ENCODE measurements at regions not wholly inside any gene's neighbourhood (a gene's known extent, or its start where the extent isn't known, plus 50 kb on each side); places are given as distances from the start of the nearest gene placed in this dataset.

DNA sequence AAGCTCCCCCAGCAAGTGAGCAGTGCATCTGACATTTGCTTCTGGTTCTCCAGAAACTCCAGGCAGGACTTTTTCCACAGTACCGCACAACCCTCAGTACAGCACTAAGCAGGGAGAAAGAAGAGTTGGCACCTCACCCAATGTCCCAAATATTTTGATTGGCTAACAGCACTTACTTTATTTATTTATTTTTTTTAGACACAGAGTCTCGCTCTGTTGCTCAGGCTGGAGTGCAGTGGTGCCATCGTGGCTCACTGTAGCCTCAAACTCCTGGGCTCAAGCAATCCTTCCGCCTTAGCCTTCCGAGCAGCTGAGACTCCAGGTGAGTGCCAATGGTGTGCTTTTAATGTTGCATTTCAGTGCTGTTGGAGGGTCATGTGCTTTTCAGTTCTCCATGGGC lies 200.3 kb upstream of the ZMIZ1 start:
- ATAC-seq, result no peak

DNA sequence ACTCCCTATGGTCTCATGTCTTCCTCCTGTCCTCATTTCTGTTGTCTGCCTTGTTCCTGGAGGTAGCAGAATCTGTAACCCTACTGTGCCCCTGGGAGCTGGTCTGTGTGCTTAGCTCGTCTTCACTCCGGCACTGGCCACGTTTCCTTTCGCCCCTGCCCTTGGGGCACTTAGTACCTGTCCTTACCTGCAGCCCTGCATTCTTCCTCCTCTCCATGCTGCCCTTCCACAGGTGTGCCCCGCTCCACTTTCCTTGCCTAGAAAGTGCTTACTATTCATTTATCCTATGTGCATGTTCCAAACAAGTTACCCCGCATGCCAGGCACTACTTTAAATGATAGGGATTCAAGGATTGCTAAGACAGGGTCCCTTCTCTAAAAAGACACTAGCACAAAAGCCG lies 199.9 kb upstream of the ZMIZ1 start:
- ATAC-seq, result no peak

DNA sequence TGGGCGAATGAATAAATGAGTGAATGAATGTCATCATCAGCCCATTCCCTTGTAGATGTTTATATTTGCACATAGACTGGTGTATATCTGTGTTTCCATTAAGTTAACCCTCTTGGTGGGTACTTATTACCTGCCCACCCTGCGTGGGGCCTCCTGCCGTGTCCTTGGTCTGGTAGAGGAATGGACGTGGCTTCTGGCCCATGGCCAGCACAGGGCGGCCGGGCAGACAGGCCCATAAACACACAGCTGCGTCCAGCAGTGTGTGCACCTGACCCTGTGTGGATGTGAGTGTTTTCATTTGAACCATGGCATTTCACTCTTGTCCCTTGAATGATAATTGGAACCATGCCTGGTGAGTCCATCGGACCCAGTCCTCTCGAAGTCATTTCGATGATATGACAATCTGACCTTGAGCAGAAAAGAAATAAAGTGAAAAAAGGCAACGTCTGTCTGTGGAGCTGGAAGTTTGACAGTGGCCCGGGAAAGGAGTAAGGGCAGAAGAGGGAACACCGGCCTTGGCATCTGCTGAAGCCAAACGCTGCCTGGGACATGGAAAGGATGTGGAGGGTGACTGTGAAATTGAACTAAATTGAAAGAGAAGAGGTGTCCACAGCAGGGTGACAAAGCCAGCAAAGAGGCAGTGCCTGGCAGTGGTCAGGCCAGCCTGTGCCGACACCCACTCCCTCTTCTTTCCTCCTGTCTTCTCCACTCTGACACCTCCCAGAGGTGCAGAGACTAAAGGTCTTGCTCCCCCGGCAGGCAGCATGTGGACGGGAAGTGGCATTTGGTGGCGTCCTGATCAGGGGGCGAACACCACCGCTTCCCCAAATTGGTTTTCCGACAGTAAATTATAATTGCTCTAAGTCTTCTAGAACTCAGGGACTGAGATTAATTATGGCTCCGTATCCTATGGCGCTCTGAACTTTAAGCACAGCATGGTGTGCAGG lies 199.0 kb upstream of the ZMIZ1 start:
- ATAC-seq, result no peak

- ATAC-seq, result no peak
Measured at GRCh38 chr10:78870458-78870857, 198.3 kb upstream of the ZMIZ1 start.

DNA sequence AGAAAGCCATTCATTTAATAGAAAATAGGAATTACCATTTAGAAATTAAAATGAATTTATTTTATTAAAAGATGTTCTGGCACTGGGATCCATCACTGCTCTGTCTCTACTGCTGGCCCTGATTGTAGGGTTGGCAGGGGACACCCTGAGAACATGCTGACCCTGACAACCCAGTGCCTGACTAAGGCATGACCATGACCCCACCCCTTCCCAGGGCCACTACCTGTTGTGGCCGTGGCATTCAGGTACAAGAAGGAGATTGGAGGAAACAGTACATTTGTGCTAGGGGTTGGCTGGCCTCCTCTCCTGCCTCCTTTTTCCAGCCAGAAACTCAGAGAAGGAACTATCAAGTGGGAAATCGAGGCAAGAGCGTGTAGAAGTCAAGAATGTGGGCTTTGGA lies 197.0 kb upstream of the ZMIZ1 start:
- ATAC-seq, result no peak

GRCh38 chr10:78873413-78873812 lies 195.4 kb upstream of the ZMIZ1 start:
- no peak for ATAC-seq

DNA sequence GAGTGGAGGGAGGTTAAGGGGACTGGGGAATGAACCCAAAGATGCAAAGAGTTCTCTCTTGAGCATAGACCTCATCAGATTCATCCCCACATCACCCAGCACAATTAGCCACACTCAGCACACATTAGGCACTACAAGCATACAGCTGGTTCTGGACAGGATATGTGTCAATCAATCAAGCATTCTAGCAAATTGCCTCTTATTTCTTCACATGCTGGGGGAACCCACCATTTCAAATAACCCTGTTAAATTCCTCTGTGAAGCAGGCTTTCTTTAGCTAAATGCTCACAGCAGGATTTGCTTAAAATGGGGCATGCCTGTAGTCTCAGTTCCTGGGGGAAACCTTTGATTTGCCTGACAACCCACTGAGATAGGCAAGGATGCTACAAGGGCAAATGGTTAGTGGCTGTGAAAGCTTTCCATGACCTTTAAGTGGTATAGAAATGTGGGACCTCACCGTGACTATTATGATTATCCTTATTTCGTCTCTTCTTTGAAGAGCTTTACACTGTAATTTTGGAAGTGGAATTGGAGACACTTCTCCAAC lies 193.4 kb upstream of the ZMIZ1 start:
- no peak for ATAC-seq

DNA sequence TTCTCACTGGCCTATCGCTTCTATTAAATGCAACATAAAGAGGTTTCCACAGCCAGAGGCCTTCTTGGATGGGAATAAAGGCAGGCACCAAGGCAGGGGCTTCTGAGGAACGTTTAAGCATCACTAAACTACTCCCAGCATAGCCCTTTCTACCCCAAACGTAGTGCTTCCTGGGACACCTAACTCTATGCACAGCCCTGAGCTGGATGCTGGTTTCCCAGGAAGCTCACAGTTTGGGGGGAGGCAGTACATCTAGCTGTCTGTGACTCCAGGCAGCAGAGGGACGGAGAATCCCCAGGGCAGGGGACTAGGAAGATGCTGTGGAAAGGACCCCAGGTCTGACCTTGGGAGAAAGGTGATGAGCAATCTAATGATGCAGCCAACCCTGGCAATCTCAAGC lies 192.8 kb upstream of the ZMIZ1 start:
- ATAC-seq, result no peak

DNA sequence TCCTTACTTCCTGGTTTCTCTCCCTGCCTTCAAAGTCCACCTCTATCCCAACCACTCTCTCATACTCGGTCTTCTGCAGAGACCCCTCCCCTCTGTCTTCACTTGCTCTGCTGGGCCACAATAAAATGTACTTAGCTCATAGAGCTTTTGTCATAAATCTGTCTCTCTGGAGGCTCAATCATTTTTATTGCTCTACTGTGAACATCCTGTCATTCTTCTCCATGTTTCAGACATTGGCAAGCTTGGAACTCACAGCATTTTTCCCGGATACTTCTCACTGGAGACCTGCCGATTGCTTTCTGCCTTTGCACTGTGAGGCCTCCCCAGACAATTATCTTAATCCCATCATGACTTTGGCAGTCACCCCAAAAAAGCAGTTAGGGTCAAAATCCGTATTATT lies 192.3 kb upstream of the ZMIZ1 start:
- no peak for ATAC-seq

DNA sequence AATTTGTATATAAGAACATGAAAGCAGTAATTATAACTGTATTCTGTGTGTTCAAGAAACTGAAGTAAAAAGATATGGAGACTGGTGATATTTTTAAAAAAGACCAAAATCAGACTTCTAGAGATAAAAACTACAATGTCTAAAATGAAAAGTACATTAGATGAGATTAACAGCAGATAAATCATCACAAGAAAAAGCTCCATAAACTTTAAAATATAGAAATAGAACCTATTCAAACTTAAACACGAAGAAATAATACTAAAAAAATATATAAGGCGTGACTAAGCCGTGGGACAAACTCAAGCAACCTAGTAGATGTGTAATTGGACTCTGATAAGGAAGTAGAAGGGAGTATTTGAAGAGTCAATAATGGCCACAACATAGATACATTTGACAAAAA lies 189.1 kb upstream of the ZMIZ1 start:
- no peak for ATAC-seq

DNA sequence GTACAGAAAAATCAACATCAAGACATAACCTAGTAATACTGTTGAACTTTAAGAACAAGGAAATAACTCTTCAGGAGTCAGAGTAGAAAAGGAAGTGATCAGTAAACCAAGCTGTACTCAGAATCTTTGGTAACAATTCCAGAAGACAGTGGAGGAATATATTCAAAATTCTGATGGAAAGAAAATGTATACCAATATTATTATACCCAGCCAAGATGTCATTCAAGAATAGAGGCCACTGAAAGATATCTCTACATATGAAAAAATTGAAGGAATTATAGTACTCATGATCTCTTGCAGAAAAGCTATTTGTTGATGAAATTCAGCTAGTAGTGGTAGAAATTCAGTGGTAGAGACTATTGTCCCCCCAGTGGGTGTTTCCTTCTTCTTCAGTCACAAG lies 182.6 kb upstream of the ZMIZ1 start:
- no peak for ATAC-seq

DNA sequence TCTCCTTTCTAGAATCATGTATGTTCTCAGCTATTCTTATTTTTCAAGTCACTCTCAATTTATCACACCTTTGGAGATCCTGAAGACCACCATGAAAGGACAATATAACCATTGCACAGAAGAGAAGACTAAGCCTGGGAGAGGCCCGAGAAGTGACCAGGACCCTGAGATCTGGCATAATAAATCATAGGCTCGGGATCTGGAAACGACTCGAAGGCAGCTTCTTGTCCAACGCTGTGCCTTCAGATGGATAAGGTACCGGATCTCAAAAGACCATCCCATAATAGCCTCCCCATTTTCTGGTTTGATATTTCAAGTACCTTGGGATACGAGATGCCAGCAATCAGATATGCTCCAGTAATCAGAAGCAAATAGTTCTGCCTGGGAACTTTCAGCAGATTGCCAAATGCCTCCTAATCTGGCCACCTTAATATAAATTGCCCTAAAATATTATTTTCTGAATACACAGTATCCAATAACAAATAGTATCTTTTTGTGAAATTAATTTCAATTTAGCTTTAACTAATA lies 179.2 kb upstream of the ZMIZ1 start:
- no peak for ATAC-seq

GRCh38 chr10:78890506-78890905 lies 178.3 kb upstream of the ZMIZ1 start:
- ATAC-seq, result no peak

DNA sequence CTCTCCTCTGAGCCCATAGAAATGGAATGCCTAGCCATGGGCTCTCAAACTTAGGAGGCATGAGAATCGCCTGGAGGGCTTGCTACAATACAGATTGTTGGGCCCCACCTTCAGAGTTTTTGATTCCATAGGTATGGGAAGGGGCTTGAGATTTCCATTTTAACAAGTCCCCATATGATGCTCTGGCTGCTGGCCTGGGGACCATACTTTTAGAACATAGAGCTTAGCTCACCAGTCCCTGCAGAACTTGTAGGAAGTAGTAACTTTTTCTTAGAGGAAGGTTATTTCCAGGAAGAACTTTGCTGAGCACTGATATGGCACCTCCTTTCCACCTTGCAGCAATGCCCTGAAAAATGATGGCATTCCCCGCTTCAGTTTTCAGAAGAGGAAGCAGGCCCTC lies 177.0 kb upstream of the ZMIZ1 start:
- ATAC-seq, result no peak

GRCh38 chr10:78892338-78893176 lies 176.2 kb upstream of the ZMIZ1 start:
- ATAC-seq, result no peak

DNA sequence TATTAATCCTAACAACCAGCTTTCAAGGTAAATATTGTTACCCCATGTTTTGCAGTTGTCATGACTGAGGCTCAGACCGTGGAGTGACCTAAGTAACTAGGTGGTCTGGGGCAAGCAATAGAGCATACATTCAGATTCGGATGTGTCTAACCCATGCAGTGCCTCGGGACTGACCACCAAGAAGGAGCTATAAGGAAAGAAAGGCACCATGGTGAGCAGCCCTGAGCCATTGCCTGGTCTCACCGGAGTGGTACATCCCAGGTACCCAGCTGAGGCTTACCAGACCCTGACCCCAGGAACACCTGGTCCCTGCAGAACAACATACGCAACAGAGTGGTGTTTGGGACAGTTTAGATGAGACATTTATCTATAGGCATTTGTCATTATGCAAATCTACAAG lies 175.5 kb upstream of the ZMIZ1 start:
- ATAC-seq, result no peak

DNA sequence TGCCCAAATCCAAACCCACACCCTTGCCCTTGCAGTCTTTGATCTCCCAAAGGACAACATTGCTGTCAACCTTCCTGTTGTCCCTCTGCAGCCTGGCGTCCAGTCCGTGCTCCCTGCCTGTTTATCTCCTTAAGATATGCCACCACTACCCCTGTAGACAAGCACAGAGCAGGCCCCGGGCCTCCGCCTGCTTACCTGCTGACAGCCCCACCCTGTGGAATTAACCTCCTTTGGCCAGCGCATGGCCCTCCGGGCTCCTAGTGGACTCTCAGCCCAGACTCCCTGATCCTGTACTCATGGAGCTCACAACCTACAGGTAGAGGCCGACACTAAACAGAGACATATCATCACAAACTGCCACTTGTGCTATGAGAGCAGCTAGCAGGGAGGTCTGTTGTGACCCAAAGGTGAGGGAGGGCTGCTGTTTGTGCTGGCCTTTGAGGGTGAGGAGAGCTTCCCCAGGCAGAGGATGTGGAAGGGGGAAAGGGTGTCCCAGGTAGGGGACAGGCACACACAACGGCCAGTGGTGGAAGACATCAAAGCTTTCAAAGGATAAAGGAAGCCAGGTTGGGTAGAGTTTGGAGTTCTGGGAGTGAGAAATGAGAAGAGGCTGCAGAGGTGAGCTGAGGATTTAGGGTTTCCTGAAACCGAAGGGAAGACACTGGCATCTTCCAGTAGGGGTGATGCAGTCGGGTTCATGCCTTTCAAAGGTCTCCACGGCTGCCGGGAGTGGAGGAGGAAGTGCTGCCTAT lies 174.5 kb upstream of the ZMIZ1 start:
- ATAC-seq, result no peak

GRCh38 chr10:78894841-78895195 lies 173.9 kb upstream of the ZMIZ1 start:
- no peak for ATAC-seq

DNA sequence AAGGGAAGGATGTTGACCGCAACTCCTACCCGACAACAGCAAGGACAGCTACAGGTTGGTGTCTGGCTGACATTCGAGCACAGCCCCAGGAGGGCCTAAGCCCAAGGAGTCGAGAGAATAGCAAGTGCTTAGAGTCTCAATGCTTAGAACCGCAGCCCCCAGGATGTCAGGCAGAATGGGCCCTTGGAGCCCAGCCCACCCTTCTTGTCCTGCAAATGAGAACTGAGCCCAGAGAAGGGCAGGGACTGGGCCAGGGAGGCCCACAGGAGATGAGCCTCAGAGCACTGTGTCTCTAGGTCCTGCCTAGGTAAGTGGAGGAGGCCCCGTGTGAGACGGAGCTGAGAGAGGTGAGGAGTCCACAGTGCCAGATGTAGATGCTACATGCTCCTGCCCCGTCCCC lies 173.3 kb upstream of the ZMIZ1 start:
- ATAC-seq, result no peak

DNA sequence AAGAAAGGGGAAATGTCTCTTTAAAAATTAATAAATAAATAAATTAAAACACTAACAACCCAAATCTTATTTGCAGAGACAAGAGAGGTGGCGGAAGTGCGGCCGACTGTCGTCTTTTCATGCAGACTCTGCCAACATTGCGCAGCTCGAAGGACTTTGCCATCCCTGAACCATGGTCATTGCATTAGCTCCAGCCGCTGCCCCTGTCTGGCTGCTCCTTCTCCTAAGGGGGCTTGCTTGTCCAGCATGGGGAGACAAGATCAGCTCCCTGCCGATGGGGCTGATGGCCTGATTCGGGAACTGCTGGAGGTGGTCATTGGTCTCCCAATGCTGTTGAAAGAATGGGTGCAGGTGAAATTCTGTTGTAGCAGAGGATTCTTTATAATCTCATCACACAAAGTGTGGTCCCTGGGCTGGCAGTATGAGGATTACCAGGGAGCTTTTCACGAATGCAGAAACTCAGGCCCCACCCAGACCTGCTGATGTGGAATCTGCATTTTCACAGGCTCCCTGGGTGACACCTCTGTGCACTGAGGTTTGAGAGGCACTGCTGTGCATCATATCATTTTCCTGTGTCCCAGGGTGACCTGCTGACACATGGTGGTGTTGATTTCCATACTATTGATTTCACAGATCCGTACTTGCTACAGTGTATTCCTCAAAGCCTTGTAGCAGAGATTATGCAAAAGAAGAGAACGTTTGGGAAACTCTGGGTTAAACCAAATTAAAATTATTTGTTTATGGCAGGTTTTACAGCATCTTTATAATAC lies 172.4 kb upstream of the ZMIZ1 start:
- ATAC-seq, result no peak

DNA sequence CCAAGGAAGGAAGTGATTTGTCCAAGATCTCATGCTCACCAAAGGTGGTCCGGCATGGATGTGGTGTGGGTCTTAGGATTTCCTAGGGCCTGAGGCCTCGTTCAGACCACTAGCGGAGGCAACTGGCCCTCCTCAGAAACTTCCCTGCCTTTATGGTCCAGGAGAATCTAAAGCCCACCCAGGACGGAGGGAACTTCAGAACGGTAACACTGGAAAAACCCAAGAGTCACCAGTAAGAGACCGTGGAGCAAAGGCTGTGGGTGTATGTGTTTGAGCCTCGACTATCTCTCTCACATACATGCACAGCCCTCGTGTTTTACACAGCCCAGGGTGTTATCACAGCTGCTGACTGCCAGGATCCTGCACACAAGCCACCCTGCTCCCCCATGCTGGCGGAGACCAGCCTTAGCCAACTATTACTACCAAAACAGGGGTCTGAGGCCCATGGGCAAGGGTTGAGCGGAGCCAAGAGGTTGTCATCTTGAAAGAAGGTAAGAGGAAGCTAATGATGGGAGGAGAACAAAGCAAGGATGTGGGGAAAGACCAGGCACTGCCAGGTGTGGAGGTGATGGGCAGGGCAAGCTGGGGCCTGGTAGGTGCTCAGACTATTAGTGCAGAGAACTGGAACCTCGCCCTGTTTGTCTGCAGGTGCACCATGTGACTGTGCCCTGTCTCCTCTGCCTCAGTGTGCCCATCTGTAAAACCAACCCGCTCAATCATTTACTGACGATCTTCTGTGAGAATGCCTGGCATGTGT lies 170.2 kb upstream of the ZMIZ1 start:
- no peak for ATAC-seq
